ENCODE measurements at regions not wholly inside any gene's neighbourhood (a gene's known extent, or its start where the extent isn't known, plus 50 kb on each side); places are given as distances from the start of the nearest gene placed in this dataset.

DNA sequence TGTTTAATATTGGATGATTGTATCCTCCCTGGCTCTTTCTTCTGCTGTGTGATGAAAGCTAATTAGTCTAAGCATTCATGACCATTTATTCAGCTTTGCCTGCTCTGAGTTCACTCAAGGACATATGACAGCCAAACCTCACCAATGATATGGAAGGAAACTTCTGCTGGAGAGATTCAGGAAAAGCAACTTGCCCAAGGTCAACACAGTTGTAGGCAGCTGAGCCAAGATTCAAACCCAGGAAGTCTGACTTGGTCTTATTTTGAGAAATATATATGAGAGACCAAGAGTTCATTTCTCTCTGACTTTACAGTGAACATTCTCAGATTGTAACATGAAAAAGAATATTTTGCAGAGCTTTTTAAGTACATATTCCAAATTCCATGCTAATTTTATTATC lies 1588.5 kb upstream of the PIK3C3 start:
- in situ Hi-C loops (cut with MboI): no loop called here
- intact Hi-C loops (cut with micrococcal nuclease; ENCODE audit: unreplicated experiment): no loop called here
- no peak for ATAC-seq

DNA sequence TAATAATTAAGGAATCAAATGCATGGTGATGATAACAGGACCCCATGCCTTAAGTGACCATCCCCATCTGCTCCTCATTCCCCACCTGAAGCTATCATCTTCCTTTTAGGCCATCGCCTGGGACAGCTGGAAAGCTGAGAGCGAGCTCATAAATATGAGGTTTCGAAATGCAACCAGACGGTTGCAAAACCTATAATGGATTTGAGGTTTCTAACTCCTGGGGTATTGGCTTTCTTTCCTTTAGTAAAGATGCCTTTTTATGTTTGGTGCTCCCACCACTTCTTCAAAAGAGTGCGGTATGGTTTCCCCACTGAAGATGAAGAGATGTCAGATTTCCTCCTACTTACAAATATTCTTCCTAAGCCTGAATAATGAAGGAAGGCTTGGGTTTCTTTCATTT lies 1589.5 kb upstream of the PIK3C3 start:
- ATAC-seq: no peak
- POLR2A ChIA-PET: no interaction called here
- H3K4me2 ChIP-seq (ENCODE audit: control insufficient read depth, insufficient read depth): no peak overlapping the region
- no peak overlapping the region for H3K4me3 ChIP-seq
- no peaks in the 10 kb centered on the region for H4K20me1 ChIP-seq (ENCODE audit: control insufficient read depth, insufficient read depth)
- no peak for DNase-seq (ENCODE audit: low read depth, low spot score)
- no peaks in the 10 kb centered on the region for H3K4me1 ChIP-seq (ENCODE audit: control insufficient read depth, insufficient read depth, low read length)
- H3K27ac ChIP-seq (ENCODE audit: control insufficient read depth, insufficient read depth): no peak overlapping the region
- no peaks in the 10 kb centered on the region for H3K9me3 ChIP-seq (replicated peaks; ENCODE audit: control insufficient read depth, insufficient read depth, low read length)
- no peaks in the 10 kb centered on the region for H3K27me3 ChIP-seq (replicated peaks in 1 of 2; ENCODE audit: control insufficient read depth in 2 of 2, insufficient read depth in 2 of 2, low read length in 1 of 2)
- no TSS peak for BruUV-seq (replicated peaks)
- H2AFZ ChIP-seq (ENCODE audit: control insufficient read depth, low read depth, low read length): no peak overlapping the region
- in situ Hi-C loops (cut with MboI) (no loop called here), intact Hi-C loops (cut with micrococcal nuclease; ENCODE audit: unreplicated experiment) (no loop called here)
- H3K79me2 ChIP-seq (ENCODE audit: control insufficient read depth, insufficient read depth, low read length): no peaks in the 10 kb centered on the region
- no peaks in the 10 kb centered on the region for H3K36me3 ChIP-seq (ENCODE audit: control insufficient read depth in 2 of 2, insufficient read depth in 2 of 2, low read length in 1 of 2)
- SMC1A ChIA-PET (ENCODE audit: uncharacterized antibody, unreplicated experiment): no interaction called here
- no peak for FAIRE-seq
- RAD21 ChIA-PET (ENCODE audit: unreplicated experiment): no interaction called here
- no peak overlapping the region for H3K9ac ChIP-seq (ENCODE audit: control insufficient read depth, insufficient read depth, low read length)
- CTCF ChIA-PET: no interaction called here
- WGBS (ENCODE audit: insufficient coverage, insufficient replicate concordance, low lambda C conversion rate, missing lambda C conversion rate): 11% methylated on average over 5 of the region's 5 CpGs
- TF ChIP-seq CBX5 (IDR thresholded peaks at IDR 0.05; ENCODE audit: low read depth) (no peak), FOS (IDR thresholded peaks at IDR 0.05; ENCODE audit: borderline replicate concordance, extremely low read depth, insufficient read length) (no peak), RBBP5 (conservative IDR thresholded peaks at IDR 0.05) (no peak), POLR2A (IDR thresholded peaks at IDR 0.05; ENCODE audit: low read depth, low read length) (no peak), BMI1 (IDR thresholded peaks at IDR 0.05; ENCODE audit: borderline replicate concordance) (no peak), JUND (IDR thresholded peaks at IDR 0.05; ENCODE audit: low read depth, low read length) (no peak), EED (IDR thresholded peaks at IDR 0.05; ENCODE audit: low read depth) (no peak)
- TF ChIP-seq, protein P1, sequence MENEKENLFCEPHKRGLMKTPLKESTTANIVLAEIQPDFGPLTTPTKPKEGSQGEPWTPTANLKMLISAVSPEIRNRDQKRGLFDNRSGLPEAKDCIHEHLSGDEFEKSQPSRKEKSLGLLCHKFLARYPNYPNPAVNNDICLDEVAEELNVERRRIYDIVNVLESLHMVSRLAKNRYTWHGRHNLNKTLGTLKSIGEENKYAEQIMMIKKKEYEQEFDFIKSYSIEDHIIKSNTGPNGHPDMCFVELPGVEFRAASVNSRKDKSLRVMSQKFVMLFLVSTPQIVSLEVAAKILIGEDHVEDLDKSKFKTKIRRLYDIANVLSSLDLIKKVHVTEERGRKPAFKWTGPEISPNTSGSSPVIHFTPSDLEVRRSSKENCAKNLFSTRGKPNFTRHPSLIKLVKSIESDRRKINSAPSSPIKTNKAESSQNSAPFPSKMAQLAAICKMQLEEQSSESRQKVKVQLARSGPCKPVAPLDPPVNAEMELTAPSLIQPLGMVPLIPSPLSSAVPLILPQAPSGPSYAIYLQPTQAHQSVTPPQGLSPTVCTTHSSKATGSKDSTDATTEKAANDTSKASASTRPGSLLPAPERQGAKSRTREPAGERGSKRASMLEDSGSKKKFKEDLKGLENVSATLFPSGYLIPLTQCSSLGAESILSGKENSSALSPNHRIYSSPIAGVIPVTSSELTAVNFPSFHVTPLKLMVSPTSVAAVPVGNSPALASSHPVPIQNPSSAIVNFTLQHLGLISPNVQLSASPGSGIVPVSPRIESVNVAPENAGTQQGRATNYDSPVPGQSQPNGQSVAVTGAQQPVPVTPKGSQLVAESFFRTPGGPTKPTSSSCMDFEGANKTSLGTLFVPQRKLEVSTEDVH (IDR thresholded peaks at IDR 0.05; ENCODE audit: low read depth, partially characterized antibody): no peak

More for the DNA sequence above, 1588.5 kb upstream of the PIK3C3 start:
- FAIRE-seq (no peak), DNase-seq (ENCODE audit: low read depth, low spot score) (no peak)
- Histone ChIP-seq H3K4me1 (ENCODE audit: control insufficient read depth, insufficient read depth, low read length) (no peaks in the 10 kb centered on the region), H3K36me3 (ENCODE audit: control insufficient read depth in 2 of 2, insufficient read depth in 2 of 2, low read length in 1 of 2) (no peaks in the 10 kb centered on the region), H3K27ac (ENCODE audit: control insufficient read depth, insufficient read depth) (no peak overlapping the region), H2AFZ (ENCODE audit: control insufficient read depth, low read depth, low read length) (no peak overlapping the region), H3K4me2 (ENCODE audit: control insufficient read depth, insufficient read depth) (no peak overlapping the region), H3K27me3 (replicated peaks in 1 of 2; ENCODE audit: control insufficient read depth in 2 of 2, insufficient read depth in 2 of 2, low read length in 1 of 2) (no peaks in the 10 kb centered on the region), H4K20me1 (ENCODE audit: control insufficient read depth, insufficient read depth) (no peaks in the 10 kb centered on the region), H3K79me2 (ENCODE audit: control insufficient read depth, insufficient read depth, low read length) (no peaks in the 10 kb centered on the region), H3K4me3 (no peak overlapping the region), H3K9ac (ENCODE audit: control insufficient read depth, insufficient read depth, low read length) (no peak overlapping the region), H3K9me3 (replicated peaks; ENCODE audit: control insufficient read depth, insufficient read depth, low read length) (no peaks in the 10 kb centered on the region)
- ChIA-PET RAD21 (ENCODE audit: unreplicated experiment) (no interaction called here), SMC1A (ENCODE audit: uncharacterized antibody, unreplicated experiment) (no interaction called here), POLR2A (interaction anchor here (0.6 kb wide), 1 partner anchor 88 kb away, joined by 8 read pairs; no protein-coding TSS in a partner anchor), CTCF (no interaction called here)
- no TSS peak for BruUV-seq (replicated peaks)
- TF ChIP-seq ZNF217 (IDR thresholded peaks at IDR 0.05) (no peak), RCOR1 (conservative IDR thresholded peaks at IDR 0.05; ENCODE audit: low read depth, low read length) (no peak), ZNF622 (IDR thresholded peaks at IDR 0.05) (no peak), RAD51 (IDR thresholded peaks at IDR 0.05) (no peak), SMAD5 (IDR thresholded peaks at IDR 0.05; ENCODE audit: low read depth) (no peak), NBN (IDR thresholded peaks at IDR 0.05) (no peak), NFXL1 (IDR thresholded peaks at IDR 0.05; ENCODE audit: borderline replicate concordance) (no peak)
- TF ChIP-seq, protein P2, sequence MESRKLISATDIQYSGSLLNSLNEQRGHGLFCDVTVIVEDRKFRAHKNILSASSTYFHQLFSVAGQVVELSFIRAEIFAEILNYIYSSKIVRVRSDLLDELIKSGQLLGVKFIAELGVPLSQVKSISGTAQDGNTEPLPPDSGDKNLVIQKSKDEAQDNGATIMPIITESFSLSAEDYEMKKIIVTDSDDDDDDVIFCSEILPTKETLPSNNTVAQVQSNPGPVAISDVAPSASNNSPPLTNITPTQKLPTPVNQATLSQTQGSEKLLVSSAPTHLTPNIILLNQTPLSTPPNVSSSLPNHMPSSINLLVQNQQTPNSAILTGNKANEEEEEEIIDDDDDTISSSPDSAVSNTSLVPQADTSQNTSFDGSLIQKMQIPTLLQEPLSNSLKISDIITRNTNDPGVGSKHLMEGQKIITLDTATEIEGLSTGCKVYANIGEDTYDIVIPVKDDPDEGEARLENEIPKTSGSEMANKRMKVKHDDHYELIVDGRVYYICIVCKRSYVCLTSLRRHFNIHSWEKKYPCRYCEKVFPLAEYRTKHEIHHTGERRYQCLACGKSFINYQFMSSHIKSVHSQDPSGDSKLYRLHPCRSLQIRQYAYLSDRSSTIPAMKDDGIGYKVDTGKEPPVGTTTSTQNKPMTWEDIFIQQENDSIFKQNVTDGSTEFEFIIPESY (IDR thresholded peaks at IDR 0.05): no peak

Measured in GM12878 (cell line).